ENCODE measurements at regions not wholly inside any gene's neighbourhood (a gene's known extent, or its start where the extent isn't known, plus 50 kb on each side); places are given as distances from the start of the nearest gene placed in this dataset.
"Not testable (repeated sequence)": the region's sequence is repeated elsewhere in the genome, so short reads cannot be mapped to it uniquely, and the experiment has no call there.

GRCh38 chr13:56335775-56336174 is 804.9 kb upstream of the PRR20A start:
- no peak for DNase-seq

- no peak for DNase-seq
Observed at GRCh38 chr13:56338421-56338820, 802.3 kb upstream of the PRR20A start.

- DNase-seq, result no peak
Observed at GRCh38 chr13:56347014-56347413, 793.7 kb upstream of the PRR20A start.

GRCh38 chr13:56349866-56350265 is 790.9 kb upstream of the PRR20A start:
- no peak for DNase-seq

- DNase-seq, result no peak
Observed at GRCh38 chr13:56351041-56351440, 789.7 kb upstream of the PRR20A start.

- no peak for DNase-seq
Observed at GRCh38 chr13:56352361-56352760, 788.4 kb upstream of the PRR20A start.

- no peak for DNase-seq
Observed at GRCh38 chr13:56352901-56353300, 787.8 kb upstream of the PRR20A start.

- DNase-seq, result no peak
Observed at GRCh38 chr13:56356690-56357089, 784.0 kb upstream of the PRR20A start.

- no peak for DNase-seq
Observed at GRCh38 chr13:56378566-56378965, 762.2 kb upstream of the PRR20A start.

GRCh38 chr13:56393549-56393948 is 747.2 kb upstream of the PRR20A start:
- no peak for DNase-seq

GRCh38 chr13:56396318-56396717 is 744.4 kb upstream of the PRR20A start:
- DNase-seq, result no peak

- no peak for DNase-seq
Observed at GRCh38 chr13:56400774-56401173, 739.9 kb upstream of the PRR20A start.

- DNase-seq, result no peak
Observed at GRCh38 chr13:56412856-56413255, 727.9 kb upstream of the PRR20A start.

GRCh38 chr13:56424246-56424645 is 716.5 kb upstream of the PRR20A start:
- no peak for DNase-seq

- no peak for DNase-seq
Observed at GRCh38 chr13:56457535-56458190, 683.1 kb upstream of the PRR20A start.

- DNase-seq, result no peak
Observed at GRCh38 chr13:56459286-56459685, 681.4 kb upstream of the PRR20A start.

GRCh38 chr13:56501750-56502149 is 639.0 kb upstream of the PRR20A start:
- no peak for DNase-seq

- no peak for DNase-seq
Observed at GRCh38 chr13:56510836-56511235, 629.9 kb upstream of the PRR20A start.

- not testable (repeated sequence) for DNase-seq
Observed at GRCh38 chr13:56512336-56512735, 628.4 kb upstream of the PRR20A start.

GRCh38 chr13:56515441-56515840 is 625.3 kb upstream of the PRR20A start:
- DNase-seq, result no peak

GRCh38 chr13:56528040-56528790 is 612.5 kb upstream of the PRR20A start:
- no peak for DNase-seq

GRCh38 chr13:56530096-56530495 is 610.6 kb upstream of the PRR20A start:
- DNase-seq, result no peak

- DNase-seq, result not testable (repeated sequence)
Observed at GRCh38 chr13:56547921-56548320, 592.8 kb upstream of the PRR20A start.

- no peak for DNase-seq
Observed at GRCh38 chr13:56558698-56559320, 581.9 kb upstream of the PRR20A start.

All from NCI-H1048 (cell line).